Natural killer cell (primary cell): ENCODE measurements at regions not wholly inside any gene's neighbourhood (a gene's known extent, or its start where the extent isn't known, plus 50 kb on each side); places are given as distances from the start of the nearest gene placed in this dataset.

Source experiments
- ATAC-seq, 3 donors: fragments of 150-1000 bp in 2 of 3; fragments of 200-7000 bp in 1 of 3; cut with Tn5 transposase; 1 replicate in 1 of 3; 2 replicates in 2 of 3; pipeline ENCODE4 v1.10.0; 2021; ENCODE audit warnings: mild to moderate bottlenecking in 2 of 3, moderate library complexity in 2 of 3
- DNase-seq, 2 donors: peaks; one replicate each; pipeline versions ENCODE4 v3.0.0 to v3.0.0-alpha.2; 2013 to 2021; ENCODE audit warnings: mixed read lengths in 1 of 2
- H3K27ac ChIP-seq: one replicate; pipeline ENCODE4 v1.5.1; 2013; ENCODE audit warnings: mild to moderate bottlenecking, low read length
- H3K27me3 ChIP-seq: one replicate; pipeline ENCODE4 v1.6.1; 2013; ENCODE audit warnings: low read length; ENCODE audit not compliant: control insufficient read depth, insufficient read depth
- H3K36me3 ChIP-seq: one replicate; pipeline ENCODE4 v1.6.1; 2013; ENCODE audit warnings: low read length; ENCODE audit not compliant: control insufficient read depth, insufficient read depth
- H3K4me1 ChIP-seq: one replicate; pipeline ENCODE4 v1.6.1; 2013; ENCODE audit warnings: low read length; ENCODE audit not compliant: control insufficient read depth, insufficient read depth
- H3K4me3 ChIP-seq: one replicate; pipeline ENCODE4 v1.5.1; 2013; ENCODE audit warnings: low read length
- H3K9me3 ChIP-seq: one replicate; pipeline ENCODE4 v1.6.1; 2013; ENCODE audit warnings: low read length; ENCODE audit not compliant: control insufficient read depth, insufficient read depth
- H3K27ac Mint-ChIP-seq, 2 donors: one replicate each; pipeline ENCODE4 v1.8.0; 2022; ENCODE audit warnings: mild to moderate bottlenecking in 2 of 2, mixed read lengths in 2 of 2, moderate library complexity in 1 of 2
- H3K27me3 Mint-ChIP-seq, 2 donors: one replicate each; pipeline ENCODE4 v1.8.0; 2022; ENCODE audit warnings: low read depth in 2 of 2, mixed read lengths in 2 of 2
- H3K36me3 Mint-ChIP-seq: one replicate; pipeline ENCODE4 v1.8.0; 2022; ENCODE audit warnings: mixed read lengths
- H3K4me1 Mint-ChIP-seq, 2 donors: one replicate each; pipeline ENCODE4 v1.8.0; 2022; ENCODE audit warnings: mixed read lengths in 2 of 2
- H3K4me3 Mint-ChIP-seq: one replicate; pipeline ENCODE4 v1.8.0; 2022; ENCODE audit warnings: mild to moderate bottlenecking, moderate library complexity, mixed read lengths
- H3K9me3 Mint-ChIP-seq, 2 donors: one replicate each; pipeline ENCODE4 v1.8.0; 2022; ENCODE audit warnings: mixed read lengths in 2 of 2
- WGBS: methylation state at CpG from one replicate; pipeline ENCODE4 v1.1.7; 2013; ENCODE audit warnings: missing lambda C conversion rate; ENCODE audit not compliant: insufficient coverage; 5-methylcytosine and 5-hydroxymethylcytosine counted together
- intact Hi-C: fragments of 100-400 bp; cut with micrococcal nuclease; formaldehyde crosslinking; loops from one replicate; pipeline ENCODE4 v1.14.2; 2022
- TF ChIP-seq, protein P1 (sequence below): fragments of 200-600 bp; IDR thresholded peaks from one replicate; pipeline ENCODE4 v1.8.0; 2022; ENCODE audit warnings: antibody characterized with exemption

DNA sequence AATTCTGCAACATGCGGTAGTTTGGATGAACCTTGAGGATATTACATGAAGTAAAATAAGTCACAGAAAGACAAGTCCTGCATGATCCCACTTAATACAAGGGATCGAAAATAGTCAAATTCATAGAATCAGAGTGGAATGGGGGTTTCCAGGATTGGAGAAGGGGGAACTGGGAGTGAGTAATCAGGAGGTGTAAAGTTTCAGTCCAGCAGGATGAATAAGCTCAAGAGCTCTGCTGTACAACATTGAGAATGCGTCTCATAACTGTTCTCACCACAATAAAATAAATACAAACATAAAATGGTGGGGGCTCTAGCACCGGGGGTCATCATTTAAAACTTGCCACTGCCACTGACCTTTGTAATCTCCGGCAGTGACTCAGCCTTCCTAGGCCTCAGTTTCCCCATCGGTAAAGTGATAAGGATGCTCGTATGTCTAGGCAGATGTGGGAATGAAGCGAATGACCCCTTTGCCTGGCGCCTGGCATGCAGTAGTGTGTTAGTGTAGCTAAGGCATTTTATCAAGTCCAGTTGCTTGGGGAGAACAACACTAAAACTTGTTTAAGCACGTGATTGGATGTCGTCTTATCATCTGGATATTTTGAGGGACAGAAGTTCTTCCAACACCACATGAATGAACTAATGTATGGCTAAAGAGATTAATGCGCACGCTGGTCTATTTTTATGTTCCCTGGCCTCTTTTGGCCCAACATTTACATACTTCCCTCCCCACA, 421.1 kb downstream of the QKI start:
- Histone ChIP-seq H3K36me3 (no peaks in the 10 kb centered on the region), H3K27ac (no peak overlapping the region), H3K4me1 (no peaks in the 10 kb centered on the region), H3K27me3 (peaks cover 3% of the 10 kb centered on the region), H3K4me3 (no peak overlapping the region), H3K9me3 (no peaks in the 10 kb centered on the region)
- intact Hi-C loops: no loop called here
- TF ChIP-seq, protein P1, sequence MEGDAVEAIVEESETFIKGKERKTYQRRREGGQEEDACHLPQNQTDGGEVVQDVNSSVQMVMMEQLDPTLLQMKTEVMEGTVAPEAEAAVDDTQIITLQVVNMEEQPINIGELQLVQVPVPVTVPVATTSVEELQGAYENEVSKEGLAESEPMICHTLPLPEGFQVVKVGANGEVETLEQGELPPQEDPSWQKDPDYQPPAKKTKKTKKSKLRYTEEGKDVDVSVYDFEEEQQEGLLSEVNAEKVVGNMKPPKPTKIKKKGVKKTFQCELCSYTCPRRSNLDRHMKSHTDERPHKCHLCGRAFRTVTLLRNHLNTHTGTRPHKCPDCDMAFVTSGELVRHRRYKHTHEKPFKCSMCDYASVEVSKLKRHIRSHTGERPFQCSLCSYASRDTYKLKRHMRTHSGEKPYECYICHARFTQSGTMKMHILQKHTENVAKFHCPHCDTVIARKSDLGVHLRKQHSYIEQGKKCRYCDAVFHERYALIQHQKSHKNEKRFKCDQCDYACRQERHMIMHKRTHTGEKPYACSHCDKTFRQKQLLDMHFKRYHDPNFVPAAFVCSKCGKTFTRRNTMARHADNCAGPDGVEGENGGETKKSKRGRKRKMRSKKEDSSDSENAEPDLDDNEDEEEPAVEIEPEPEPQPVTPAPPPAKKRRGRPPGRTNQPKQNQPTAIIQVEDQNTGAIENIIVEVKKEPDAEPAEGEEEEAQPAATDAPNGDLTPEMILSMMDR: no peak
- Mint-ChIP-seq H3K27ac (no peak overlapping the region), H3K27me3 (peaks cover 13 to 29% of the 10 kb centered on the region in 2 donors), H3K4me1 (no peaks in the 10 kb centered on the region), H3K9me3 (no peaks in the 10 kb centered on the region), H3K4me3 (no peak overlapping the region), H3K36me3 (no peaks in the 10 kb centered on the region)
- WGBS: 80% methylated on average over 13 of the region's 13 CpGs
- no peak for DNase-seq
- no peak for ATAC-seq

- DNase-seq: no peak
- Histone ChIP-seq H3K4me1 (no peaks in the 10 kb centered on the region), H3K9me3 (no peaks in the 10 kb centered on the region), H3K36me3 (no peaks in the 10 kb centered on the region), H3K27ac (no peak overlapping the region), H3K27me3 (peaks cover 3% of the 10 kb centered on the region), H3K4me3 (no peak overlapping the region)
- TF ChIP-seq, protein P1: no peak
- Mint-ChIP-seq H3K4me3 (no peak overlapping the region), H3K4me1 (peaks cover 0 to 5% of the 10 kb centered on the region in 2 donors), H3K36me3 (no peaks in the 10 kb centered on the region), H3K27me3 (peaks cover 13 to 29% of the 10 kb centered on the region in 2 donors), H3K9me3 (no peaks in the 10 kb centered on the region), H3K27ac (no peak overlapping the region)
- intact Hi-C loops: no loop called here
- ATAC-seq: no peak
- 85% methylated on average over 46 of the region's 46 CpGs for WGBS
Observed at GRCh38 chr6:163834226-163834970, 419.9 kb downstream of the QKI start.

- H3K4me1 Mint-ChIP-seq: peaks cover 0 to 5% of the 10 kb centered on the region in 2 donors
- H3K27me3 Mint-ChIP-seq: peaks cover 14 to 37% of the 10 kb centered on the region in 2 donors
Observed at GRCh38 chr6:163831736-163832135, 417.2 kb downstream of the QKI start.

More at GRCh38 chr6:163831736-163832135, 417.2 kb downstream of the QKI start:
- Mint-ChIP-seq H3K36me3 (no peaks in the 10 kb centered on the region), H3K27ac (no peak overlapping the region), H3K4me3 (no peak overlapping the region), H3K9me3 (no peaks in the 10 kb centered on the region)
- no peak overlapping the region for H3K27ac ChIP-seq
- H3K27me3 ChIP-seq: no peaks in the 10 kb centered on the region
- ATAC-seq: no peak
- WGBS: no CpG with 5 or more reads among the region's 2 CpGs
- no peak overlapping the region for H3K4me3 ChIP-seq
- intact Hi-C loops: no loop called here
- no peak for DNase-seq
- H3K9me3 ChIP-seq: no peaks in the 10 kb centered on the region
- no peaks in the 10 kb centered on the region for H3K36me3 ChIP-seq
- H3K4me1 ChIP-seq: no peaks in the 10 kb centered on the region
- TF ChIP-seq, protein P1: no peak
